ENCODE measurements at regions not wholly inside any gene's neighbourhood (a gene's known extent, or its start where the extent isn't known, plus 50 kb on each side); places are given as distances from the start of the nearest gene placed in this dataset.

DNA sequence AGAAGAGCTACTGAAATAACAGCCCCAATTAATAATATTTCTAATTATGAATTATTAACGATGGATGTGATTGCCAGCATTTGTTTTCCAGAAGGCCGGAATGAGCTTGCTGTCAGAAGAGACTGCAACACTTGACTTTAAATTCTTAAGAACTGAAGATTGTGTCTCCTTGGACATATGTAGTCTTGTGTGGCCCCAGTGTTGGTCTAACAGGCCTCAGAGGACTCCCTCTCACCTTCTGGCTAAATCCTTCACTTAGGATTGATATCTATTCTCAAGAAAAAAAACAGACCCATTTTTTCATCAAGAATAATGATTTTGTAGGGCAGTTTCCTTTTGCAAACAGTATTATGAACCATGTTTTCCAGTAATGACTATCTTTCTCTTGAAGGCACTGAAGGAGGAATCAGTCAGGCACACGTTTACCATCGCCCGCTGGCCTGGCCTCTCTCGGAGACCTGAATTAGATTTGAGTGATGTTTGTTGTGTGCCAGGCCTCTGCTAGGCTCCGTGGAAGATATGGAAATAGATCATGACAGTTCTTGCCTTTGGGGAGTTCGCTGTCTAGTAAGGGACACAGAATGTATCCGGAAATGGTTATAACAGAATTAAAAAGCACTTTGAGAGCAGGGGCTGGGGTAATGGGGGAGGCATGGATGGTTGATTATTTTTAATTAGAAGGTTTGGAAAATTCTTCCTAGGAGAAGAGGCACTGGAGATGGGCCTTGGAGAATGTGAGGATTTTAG lies 258.0 kb downstream of the MYCN start:
- TF ChIP-seq CTCF (IDR thresholded peaks at IDR 0.05): no peak
- TF ChIP-seq POLR2A (IDR thresholded peaks at IDR 0.05): no peak
- no peaks in the 10 kb centered on the region for H3K9me3 ChIP-seq
- H3K36me3 ChIP-seq: no peaks in the 10 kb centered on the region
- WGBS, 2 donors: 87 to 90% methylated on average over 9 of the region's 9 CpGs
- H3K27ac ChIP-seq: no peak overlapping the region
- H3K27me3 ChIP-seq: no peaks in the 10 kb centered on the region
- DNase-seq: no peak
- intact Hi-C loops (cut with DNase I): no loop called here
- H3K4me1 ChIP-seq: no peaks in the 10 kb centered on the region
- no peak overlapping the region for H3K4me3 ChIP-seq (replicated peaks in 1 of 3)

- no peak for DNase-seq
- H3K27me3 ChIP-seq: no peaks in the 10 kb centered on the region
- H3K27ac ChIP-seq: no peak overlapping the region
- no peaks in the 10 kb centered on the region for H3K4me1 ChIP-seq
- 87 to 91% methylated on average over 8 of the region's 8 CpGs for WGBS, 2 donors
- TF ChIP-seq CTCF (IDR thresholded peaks at IDR 0.05): no peak
- no peaks in the 10 kb centered on the region for H3K9me3 ChIP-seq
- no peaks in the 10 kb centered on the region for H3K36me3 ChIP-seq
- intact Hi-C loops (cut with DNase I): no loop called here
- no peak overlapping the region for H3K4me3 ChIP-seq (replicated peaks in 1 of 3)
Measured at GRCh38 chr2:16197504-16198147, 257.3 kb downstream of the MYCN start.

DNA sequence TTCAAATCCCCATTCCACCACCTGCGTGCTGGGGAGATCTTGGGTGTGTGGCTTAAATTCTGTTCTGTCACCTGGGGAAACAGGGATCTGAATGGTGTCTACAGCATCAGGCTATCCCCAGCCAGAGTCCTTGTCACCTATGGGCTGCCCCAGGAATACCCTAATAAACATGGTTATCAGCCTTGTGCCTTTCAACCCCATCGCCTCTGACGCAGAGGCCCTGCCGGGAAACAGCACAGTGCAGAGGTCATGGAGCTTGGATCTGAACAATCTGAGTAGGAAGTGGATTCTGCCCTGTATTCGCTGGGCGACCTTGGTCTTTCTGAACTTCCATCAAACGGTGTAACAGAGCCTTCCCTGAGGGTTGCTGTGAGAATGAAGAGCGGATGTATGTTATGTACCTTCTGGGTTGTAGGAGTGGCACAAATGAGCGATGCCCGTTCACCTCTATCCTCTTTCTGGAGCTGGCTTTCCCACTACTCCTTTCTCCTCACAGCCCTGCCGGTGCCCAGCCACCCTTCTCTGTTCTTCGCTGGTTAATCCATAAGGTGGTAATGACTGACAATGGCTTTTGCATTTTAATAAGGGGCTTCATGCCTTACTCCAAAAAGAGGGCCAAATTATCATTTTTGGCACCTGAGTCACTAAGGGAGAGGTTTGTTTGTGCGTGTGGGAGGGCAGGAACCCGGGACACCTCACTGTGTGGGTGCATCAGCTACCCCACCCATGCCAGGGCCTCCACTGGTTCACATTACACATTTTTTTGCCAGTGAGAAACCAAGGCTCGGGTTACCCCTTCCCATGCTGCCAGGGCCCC lies 256.5 kb downstream of the MYCN start:
- TF ChIP-seq CTCF (IDR thresholded peaks at IDR 0.05): no peak
- no peak for TF ChIP-seq POLR2A (IDR thresholded peaks at IDR 0.05)
- no peak for DNase-seq
- no peak overlapping the region for H3K4me3 ChIP-seq (replicated peaks in 1 of 3)
- H3K27ac ChIP-seq: no peak overlapping the region
- intact Hi-C loops (cut with DNase I): no loop called here
- no peaks in the 10 kb centered on the region for H3K27me3 ChIP-seq
- H3K4me1 ChIP-seq: no peaks in the 10 kb centered on the region
- no peaks in the 10 kb centered on the region for H3K9me3 ChIP-seq
- 89% methylated on average over 15 of the region's 15 CpGs for WGBS, 2 donors
- no peaks in the 10 kb centered on the region for H3K36me3 ChIP-seq

- no peak for TF ChIP-seq CTCF (IDR thresholded peaks at IDR 0.05)
- no peak for TF ChIP-seq POLR2A (IDR thresholded peaks at IDR 0.05)
- 95 to 98% methylated on average over 6 of the region's 6 CpGs for WGBS, 2 donors
- Histone ChIP-seq H3K27me3 (no peaks in the 10 kb centered on the region), H3K4me3 (replicated peaks in 1 of 3) (no peak overlapping the region), H3K9me3 (no peaks in the 10 kb centered on the region), H3K27ac (no peak overlapping the region), H3K4me1 (no peaks in the 10 kb centered on the region), H3K36me3 (no peaks in the 10 kb centered on the region)
- DNase-seq: no peak
- intact Hi-C loops (cut with DNase I): no loop called here
Measured at GRCh38 chr2:16195681-16196070, 255.3 kb downstream of the MYCN start.

Measured in thyroid gland (tissue), 4 donors.